CD4-positive, alpha-beta T cell (primary cell): ENCODE measurements at regions not wholly inside any gene's neighbourhood (a gene's known extent, or its start where the extent isn't known, plus 50 kb on each side); places are given as distances from the start of the nearest gene placed in this dataset.

Source experiments
- ATAC-seq: fragments of 200-7000 bp; cut with Tn5 transposase; one replicate; pipeline ENCODE4 v1.10.0; 2022; ENCODE audit warnings: mild to moderate bottlenecking; ENCODE audit not compliant: poor library complexity
- CTCF ChIA-PET: fragments of 350-600 bp; sonication (Branson Sonifier 250); formaldehyde crosslinking; loops from one replicate; lab custom pipeline; 2021; ENCODE audit warnings: antibody characterized with exemption, inconsistent platforms; lab: Charles Lee
- POLR2A ChIA-PET: fragments of 350-600 bp; sonication (Branson Sonifier 250); formaldehyde crosslinking; loops from one replicate; lab custom pipeline; 2021; ENCODE audit warnings: antibody characterized with exemption, inconsistent platforms; lab: Charles Lee
- DNase-seq, 14 experiments: peaks; one replicate each; pipeline ENCODE4 v3.0.0-alpha.2; 2013 to 2020; ENCODE audit warnings: mixed read lengths in 2 of 14
- H3K27ac ChIP-seq, 2 donors: one replicate each; pipeline versions ENCODE4 v1.5.1 to v1.7.0; 2013; ENCODE audit warnings: low read length in 2 of 2, low read depth in 1 of 2, mild to moderate bottlenecking in 1 of 2
- H3K27me3 ChIP-seq, 2 experiments: 1 replicate in 1 of 2; 2 replicates in 1 of 2; pipeline versions ENCODE4 v1.6.1 to v1.7.0; 2013; ENCODE audit warnings: low read length in 2 of 2, control low read depth in 1 of 2, mild to moderate bottlenecking in 1 of 2, moderate library complexity in 1 of 2; ENCODE audit not compliant: insufficient read depth in 2 of 2, control insufficient read depth in 1 of 2
- H3K36me3 ChIP-seq: one replicate; pipeline ENCODE4 v1.6.1; 2013; ENCODE audit warnings: low read length, control low read depth; ENCODE audit not compliant: insufficient read depth
- H3K4me1 ChIP-seq: one replicate; pipeline ENCODE4 v1.6.1; 2013; ENCODE audit warnings: low read length, control low read depth; ENCODE audit not compliant: insufficient read depth
- H3K4me3 ChIP-seq: one replicate; pipeline ENCODE4 v1.5.1; 2013; ENCODE audit warnings: mild to moderate bottlenecking, low read length, moderate library complexity
- H3K9me3 ChIP-seq, 2 experiments: 1 replicate in 1 of 2; 2 replicates in 1 of 2; pipeline versions ENCODE4 v1.6.1 to v1.7.0; 2013; ENCODE audit warnings: low read length in 2 of 2, mild to moderate bottlenecking in 2 of 2, control low read depth in 1 of 2, moderate library complexity in 1 of 2; ENCODE audit not compliant: control insufficient read depth in 1 of 2, insufficient read depth in 1 of 2
- H3K27ac Mint-ChIP-seq: one replicate; pipeline ENCODE4 v1.8.0; 2020; ENCODE audit warnings: mixed read lengths
- H3K27me3 Mint-ChIP-seq: one replicate; pipeline ENCODE4 v1.8.0; 2021; ENCODE audit warnings: mixed read lengths
- H3K36me3 Mint-ChIP-seq: one replicate; pipeline ENCODE4 v1.8.0; 2021; ENCODE audit warnings: low read depth, mixed read lengths
- H3K4me1 Mint-ChIP-seq: one replicate; pipeline ENCODE4 v1.8.0; 2021; ENCODE audit warnings: low read depth, mixed read lengths
- H3K4me3 Mint-ChIP-seq: one replicate; pipeline ENCODE4 v1.8.0; 2020; ENCODE audit warnings: mild to moderate bottlenecking, mixed read lengths
- H3K9me3 Mint-ChIP-seq: one replicate; pipeline ENCODE4 v1.8.0; 2020; ENCODE audit warnings: mixed read lengths
- intact Hi-C, 2 experiments: fragments of 100-400 bp; cut with DNase I in 1 of 2; cut with micrococcal nuclease in 1 of 2; formaldehyde crosslinking; loops; one replicate each; pipeline versions ENCODE4 v1.15.1 to v1.9.0; 2023 to 2025; cut with DNase I, micrococcal nuclease
- TF ChIP-seq, protein P1 (sequence below): fragments of 200-600 bp; IDR thresholded peaks from one replicate; pipeline ENCODE4 v1.8.0; 2022; ENCODE audit warnings: antibody characterized with exemption, mild to moderate bottlenecking

DNA sequence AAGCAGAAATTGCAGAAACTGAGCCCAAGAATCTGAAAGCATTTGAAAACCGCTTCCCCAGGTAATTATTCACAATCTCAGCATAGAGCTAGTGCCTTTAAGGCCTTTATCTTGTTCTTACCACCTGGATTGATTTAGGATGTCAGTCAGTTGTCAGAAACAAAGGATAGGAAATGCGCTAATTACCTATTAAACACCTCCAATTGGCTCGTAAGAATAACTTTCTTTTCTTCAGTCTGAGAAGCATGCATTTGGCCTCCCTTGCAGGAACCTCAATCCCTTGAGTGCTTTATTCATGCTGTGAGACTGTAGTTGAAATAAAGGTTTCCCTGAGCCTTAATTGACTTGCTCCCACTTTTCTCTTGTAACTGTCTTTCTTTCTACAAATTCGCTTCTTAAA, 400.3 kb upstream of the LRATD1 start:
- H3K9me3 ChIP-seq: no peaks in the 10 kb centered on the region
- H3K4me1 ChIP-seq: no peaks in the 10 kb centered on the region
- ATAC-seq (no peak), DNase-seq (no peak)
- no peaks in the 10 kb centered on the region for H3K27me3 ChIP-seq
- ChIA-PET CTCF (no interaction called here), POLR2A (no interaction called here)
- Mint-ChIP-seq H3K36me3 (no peaks in the 10 kb centered on the region), H3K4me3 (no peak overlapping the region), H3K27ac (no peak overlapping the region), H3K9me3 (peaks cover 2% of the 10 kb centered on the region), H3K27me3 (no peaks in the 10 kb centered on the region), H3K4me1 (no peaks in the 10 kb centered on the region)
- H3K27ac ChIP-seq: no peak overlapping the region
- no peak overlapping the region for H3K4me3 ChIP-seq
- H3K36me3 ChIP-seq: no peaks in the 10 kb centered on the region
- intact Hi-C loops: no loop called here
- TF ChIP-seq, protein P1, sequence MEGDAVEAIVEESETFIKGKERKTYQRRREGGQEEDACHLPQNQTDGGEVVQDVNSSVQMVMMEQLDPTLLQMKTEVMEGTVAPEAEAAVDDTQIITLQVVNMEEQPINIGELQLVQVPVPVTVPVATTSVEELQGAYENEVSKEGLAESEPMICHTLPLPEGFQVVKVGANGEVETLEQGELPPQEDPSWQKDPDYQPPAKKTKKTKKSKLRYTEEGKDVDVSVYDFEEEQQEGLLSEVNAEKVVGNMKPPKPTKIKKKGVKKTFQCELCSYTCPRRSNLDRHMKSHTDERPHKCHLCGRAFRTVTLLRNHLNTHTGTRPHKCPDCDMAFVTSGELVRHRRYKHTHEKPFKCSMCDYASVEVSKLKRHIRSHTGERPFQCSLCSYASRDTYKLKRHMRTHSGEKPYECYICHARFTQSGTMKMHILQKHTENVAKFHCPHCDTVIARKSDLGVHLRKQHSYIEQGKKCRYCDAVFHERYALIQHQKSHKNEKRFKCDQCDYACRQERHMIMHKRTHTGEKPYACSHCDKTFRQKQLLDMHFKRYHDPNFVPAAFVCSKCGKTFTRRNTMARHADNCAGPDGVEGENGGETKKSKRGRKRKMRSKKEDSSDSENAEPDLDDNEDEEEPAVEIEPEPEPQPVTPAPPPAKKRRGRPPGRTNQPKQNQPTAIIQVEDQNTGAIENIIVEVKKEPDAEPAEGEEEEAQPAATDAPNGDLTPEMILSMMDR: no peak

DNA sequence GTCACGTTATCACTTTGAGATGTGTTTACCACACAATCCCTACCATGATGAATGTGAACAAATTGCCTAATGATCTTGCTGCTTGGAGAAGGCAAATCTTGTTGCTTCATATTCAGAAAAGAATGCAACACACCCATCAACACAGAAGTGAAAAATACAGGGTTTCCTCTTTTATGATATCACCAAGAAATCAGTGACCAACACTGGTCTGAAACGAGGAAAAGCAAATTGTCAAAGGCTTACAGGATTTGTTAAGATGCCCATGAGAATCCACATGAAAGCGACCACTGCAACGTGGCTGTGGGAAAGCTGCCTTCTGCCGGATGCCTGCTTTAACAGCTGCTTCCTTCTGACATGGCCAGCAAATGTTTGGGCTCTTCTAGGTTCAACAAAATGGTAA, 397.6 kb upstream of the LRATD1 start:
- no peaks in the 10 kb centered on the region for H3K36me3 Mint-ChIP-seq
- ChIA-PET CTCF (no interaction called here), POLR2A (no interaction called here)
- TF ChIP-seq, protein P1: no peak
- H3K27ac Mint-ChIP-seq: no peak overlapping the region
- Histone ChIP-seq H3K4me3 (no peak overlapping the region), H3K9me3 (no peaks in the 10 kb centered on the region), H3K27ac (no peak overlapping the region), H3K36me3 (no peaks in the 10 kb centered on the region), H3K4me1 (no peaks in the 10 kb centered on the region), H3K27me3 (no peaks in the 10 kb centered on the region)
- no peaks in the 10 kb centered on the region for H3K27me3 Mint-ChIP-seq
- H3K4me3 Mint-ChIP-seq: no peak overlapping the region
- no peak for DNase-seq
- H3K4me1 Mint-ChIP-seq: no peaks in the 10 kb centered on the region
- intact Hi-C loops: no loop called here
- ATAC-seq: no peak
- peaks cover 2% of the 10 kb centered on the region for H3K9me3 Mint-ChIP-seq

DNA sequence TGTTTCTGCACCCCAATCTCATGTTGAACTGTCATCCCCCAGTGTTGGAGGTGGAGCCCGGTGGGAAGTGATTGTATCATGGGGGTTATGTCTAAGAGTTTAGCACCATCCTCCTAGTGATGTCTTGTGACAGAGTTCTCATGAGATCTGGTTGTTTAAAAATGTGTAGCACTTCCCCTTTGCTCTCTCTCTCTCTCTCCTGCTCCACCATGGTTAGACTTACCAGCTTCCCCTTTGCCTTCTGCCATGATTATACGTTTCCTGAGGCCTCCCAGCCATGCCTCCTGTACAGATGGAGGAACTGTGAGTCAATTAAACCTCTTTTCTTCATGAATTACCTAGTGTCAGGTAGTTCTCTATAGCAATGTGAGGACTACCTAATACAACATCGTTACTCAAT, 396.9 kb upstream of the LRATD1 start:
- Histone ChIP-seq H3K36me3 (no peaks in the 10 kb centered on the region), H3K9me3 (peaks cover 0 to 5% of the 10 kb centered on the region in 2 experiments), H3K27ac (no peak overlapping the region), H3K4me1 (no peaks in the 10 kb centered on the region), H3K4me3 (no peak overlapping the region), H3K27me3 (no peaks in the 10 kb centered on the region)
- H3K9me3 Mint-ChIP-seq: peaks cover 2% of the 10 kb centered on the region
- ATAC-seq (no peak), DNase-seq (no peak)
- H3K27me3 Mint-ChIP-seq: no peaks in the 10 kb centered on the region
- ChIA-PET POLR2A (no interaction called here), CTCF (no interaction called here)
- intact Hi-C loops: no loop called here
- TF ChIP-seq, protein P1: no peak
- no peaks in the 10 kb centered on the region for H3K4me1 Mint-ChIP-seq
- no peak overlapping the region for H3K27ac Mint-ChIP-seq
- no peaks in the 10 kb centered on the region for H3K36me3 Mint-ChIP-seq
- H3K4me3 Mint-ChIP-seq: no peak overlapping the region
